Peyer's patch (tissue), 4 donors: ENCODE measurements at regions not wholly inside any gene's neighbourhood (a gene's known extent, or its start where the extent isn't known, plus 50 kb on each side); places are given as distances from the start of the nearest gene placed in this dataset.

Source experiments
- DNase-seq, 3 donors: peaks; one replicate each; pipeline ENCODE4 v3.0.0-alpha.2; 2017 to 2019
- H3K27ac ChIP-seq, 4 donors: fragments of 200-600 bp; sonication (generic); one replicate each; pipeline ENCODE4 v1.5.1; 2016 to 2019
- H3K27me3 ChIP-seq, 2 donors: fragments of 200-600 bp; sonication (generic); one replicate each; pipeline ENCODE4 v1.5.1; 2019
- H3K36me3 ChIP-seq, 3 donors: fragments of 200-600 bp; sonication (generic); one replicate each; pipeline ENCODE4 v1.5.1; 2016 to 2019
- H3K4me1 ChIP-seq, 4 donors: fragments of 200-600 bp; sonication (generic); one replicate each; pipeline ENCODE4 v1.5.1; 2016 to 2019
- H3K4me3 ChIP-seq, 4 donors: fragments of 200-600 bp; sonication (generic); 1 replicate in 3 of 4; 2 replicates in 1 of 4; pipeline ENCODE4 v1.5.1; 2016 to 2019; ENCODE audit warnings: mild to moderate bottlenecking in 1 of 4
- H3K9me3 ChIP-seq, 4 donors: fragments of 200-600 bp; sonication (generic); one replicate each; pipeline ENCODE4 v1.5.1; 2016 to 2019; ENCODE audit warnings: mild to moderate bottlenecking in 1 of 4
- POLR2A ChIP-seq, 2 donors: fragments of 450-650 bp; IDR thresholded peaks; one replicate each; pipeline ENCODE4 v1.5.1; 2017; ENCODE audit warnings: antibody characterized with exemption in 2 of 2, mild to moderate bottlenecking in 2 of 2, moderate library complexity in 2 of 2
- TF ChIP-seq, protein P1 (sequence below), 6 experiments: fragments of 450-650 bp in 4 of 6; fragments of 200-600 bp in 2 of 6; sonication (generic) in 1 of 6; IDR thresholded peaks; one replicate each; pipeline ENCODE4 v1.5.1; 2017 to 2019; ENCODE audit warnings: antibody characterized with exemption in 6 of 6, mild to moderate bottlenecking in 3 of 6, moderate library complexity in 1 of 6

DNA sequence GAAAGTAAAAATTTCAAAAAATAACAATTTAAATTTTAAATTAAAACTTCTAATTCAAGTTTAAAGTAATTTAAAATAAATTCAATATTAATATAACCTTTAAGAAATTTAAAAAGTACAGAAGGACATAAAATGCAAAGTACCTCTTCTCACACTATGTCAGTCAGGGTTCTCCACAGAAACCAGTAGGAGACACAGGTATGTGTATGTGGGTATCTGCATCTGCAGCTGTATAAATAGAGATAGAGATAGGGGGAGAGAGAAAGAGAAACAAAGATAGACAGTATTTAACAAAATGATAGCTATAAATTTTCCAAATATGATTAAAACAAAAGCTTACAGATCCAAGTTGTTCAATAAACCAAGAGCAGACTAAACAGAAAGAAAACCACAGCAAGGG, 190.8 kb downstream of the ERMARD start:
- TF ChIP-seq, protein P1, sequence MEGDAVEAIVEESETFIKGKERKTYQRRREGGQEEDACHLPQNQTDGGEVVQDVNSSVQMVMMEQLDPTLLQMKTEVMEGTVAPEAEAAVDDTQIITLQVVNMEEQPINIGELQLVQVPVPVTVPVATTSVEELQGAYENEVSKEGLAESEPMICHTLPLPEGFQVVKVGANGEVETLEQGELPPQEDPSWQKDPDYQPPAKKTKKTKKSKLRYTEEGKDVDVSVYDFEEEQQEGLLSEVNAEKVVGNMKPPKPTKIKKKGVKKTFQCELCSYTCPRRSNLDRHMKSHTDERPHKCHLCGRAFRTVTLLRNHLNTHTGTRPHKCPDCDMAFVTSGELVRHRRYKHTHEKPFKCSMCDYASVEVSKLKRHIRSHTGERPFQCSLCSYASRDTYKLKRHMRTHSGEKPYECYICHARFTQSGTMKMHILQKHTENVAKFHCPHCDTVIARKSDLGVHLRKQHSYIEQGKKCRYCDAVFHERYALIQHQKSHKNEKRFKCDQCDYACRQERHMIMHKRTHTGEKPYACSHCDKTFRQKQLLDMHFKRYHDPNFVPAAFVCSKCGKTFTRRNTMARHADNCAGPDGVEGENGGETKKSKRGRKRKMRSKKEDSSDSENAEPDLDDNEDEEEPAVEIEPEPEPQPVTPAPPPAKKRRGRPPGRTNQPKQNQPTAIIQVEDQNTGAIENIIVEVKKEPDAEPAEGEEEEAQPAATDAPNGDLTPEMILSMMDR (IDR thresholded peaks at IDR 0.05) = no peak
- no peak for TF ChIP-seq POLR2A (IDR thresholded peaks at IDR 0.05)
- no peaks in the 10 kb centered on the region for H3K4me1 ChIP-seq
- H3K27ac ChIP-seq = no peak overlapping the region
- no peaks in the 10 kb centered on the region for H3K27me3 ChIP-seq
- H3K9me3 ChIP-seq = peaks cover 0 to 6% (median 0%) of the 10 kb centered on the region in 4 donors
- no peak overlapping the region for H3K4me3 ChIP-seq
- no peak for DNase-seq
- H3K36me3 ChIP-seq = no peaks in the 10 kb centered on the region

DNA sequence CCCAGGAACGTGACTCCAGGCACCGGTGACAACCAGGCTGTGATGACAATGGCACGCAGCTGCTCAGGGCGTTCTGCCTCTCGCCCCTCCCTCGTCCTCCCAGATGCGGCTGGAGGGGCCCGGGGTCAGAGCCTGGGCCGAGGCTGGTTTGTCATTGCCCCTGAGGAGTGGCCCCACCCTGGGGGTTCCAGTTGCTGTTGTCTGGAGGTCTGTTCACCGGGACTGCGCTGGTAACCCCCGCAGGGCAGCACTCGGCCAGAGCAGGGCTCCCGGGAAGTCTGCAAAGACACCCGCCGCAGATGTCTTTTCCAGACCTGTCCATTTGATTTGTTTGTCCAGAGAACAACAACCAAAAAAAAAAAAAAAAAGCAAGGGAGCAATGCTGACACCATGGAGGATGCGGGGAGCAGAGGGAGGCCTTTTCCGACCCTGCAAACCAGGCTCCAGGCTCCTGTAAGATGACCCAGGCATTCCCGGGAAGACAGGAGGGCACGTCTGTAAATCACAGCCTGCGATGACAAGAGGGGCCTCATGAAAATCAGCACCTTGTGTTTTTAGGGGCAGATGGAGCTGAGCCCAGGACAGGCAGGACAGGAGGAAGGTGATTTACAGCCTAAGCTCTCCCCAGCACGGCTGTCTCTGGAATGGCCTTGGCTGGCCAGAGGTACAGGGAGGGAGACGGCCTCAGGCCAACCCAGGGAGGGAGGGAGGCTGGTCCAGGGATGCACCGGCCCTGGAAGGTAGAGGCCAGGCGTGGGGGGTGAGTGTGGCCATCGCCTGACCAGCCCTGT, 189.3 kb downstream of the ERMARD start:
- Histone ChIP-seq H3K27me3 (no peaks in the 10 kb centered on the region), H3K9me3 (peaks cover 0 to 6% (median 0%) of the 10 kb centered on the region in 4 donors), H3K27ac (no peak overlapping the region), H3K4me3 (no peak overlapping the region), H3K4me1 (no peaks in the 10 kb centered on the region), H3K36me3 (no peaks in the 10 kb centered on the region)
- TF ChIP-seq, protein P1 (IDR thresholded peaks at IDR 0.05) = no peak
- TF ChIP-seq POLR2A (IDR thresholded peaks at IDR 0.05) = no peak
- DNase-seq = no peak

DNA sequence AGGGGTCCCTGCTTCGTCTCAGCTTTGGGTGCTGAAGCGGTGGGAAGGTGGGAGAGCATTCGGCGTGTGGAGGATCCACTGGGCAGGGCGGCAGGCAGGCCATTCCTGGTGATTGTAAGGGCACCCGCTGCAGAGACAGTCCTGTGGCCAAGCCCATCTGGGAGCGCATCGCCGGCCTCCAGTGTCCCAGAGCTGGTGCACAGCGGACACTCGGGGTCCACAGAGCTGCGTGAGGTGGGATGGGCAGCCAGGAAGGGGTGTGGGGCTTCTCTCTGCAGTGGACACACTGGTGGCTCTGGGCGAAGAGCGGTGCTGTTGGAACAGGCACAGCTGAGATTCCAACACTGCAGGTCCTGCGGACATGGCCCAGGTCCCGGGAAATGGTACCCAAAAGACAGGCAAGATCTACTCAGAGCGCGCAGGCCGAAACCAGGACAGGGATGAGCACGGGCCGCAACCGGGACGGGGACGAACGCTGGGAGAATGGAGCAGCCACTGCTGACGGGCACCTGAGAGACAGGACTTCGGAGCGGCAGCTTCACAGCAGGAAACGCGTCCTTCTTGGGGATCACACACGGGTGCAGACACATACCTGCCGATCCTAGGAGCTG, 188.2 kb downstream of the ERMARD start:
- H3K27me3 ChIP-seq = no peaks in the 10 kb centered on the region
- TF ChIP-seq, protein P1 (IDR thresholded peaks at IDR 0.05) = no peak
- no peak for TF ChIP-seq POLR2A (IDR thresholded peaks at IDR 0.05)
- no peak overlapping the region for H3K4me3 ChIP-seq
- no peaks in the 10 kb centered on the region for H3K36me3 ChIP-seq
- no peak for DNase-seq
- no peak overlapping the region for H3K27ac ChIP-seq
- peaks cover 0 to 6% (median 0%) of the 10 kb centered on the region in 4 donors for H3K9me3 ChIP-seq
- H3K4me1 ChIP-seq = no peaks in the 10 kb centered on the region

DNA sequence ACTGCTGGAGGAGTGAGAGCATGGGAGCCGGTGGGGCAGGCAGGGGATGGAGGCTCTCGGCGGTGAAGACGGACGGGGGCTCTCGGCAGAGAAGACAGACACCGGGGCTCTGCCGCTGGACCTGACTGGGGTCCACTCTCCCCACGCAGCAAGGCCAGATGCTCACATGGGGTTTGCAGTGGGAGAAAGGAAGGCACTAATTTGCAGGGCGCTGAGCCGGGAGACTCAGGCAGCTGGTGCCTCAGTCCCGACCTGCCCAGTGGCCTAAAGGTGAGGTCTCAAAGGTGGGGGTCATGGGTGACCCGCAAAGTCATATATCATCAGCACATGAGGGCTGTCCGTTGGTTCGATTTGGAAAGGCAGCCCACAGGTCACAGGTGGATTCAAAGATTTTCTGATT, 187.3 kb downstream of the ERMARD start:
- DNase-seq = no peak
- TF ChIP-seq POLR2A (IDR thresholded peaks at IDR 0.05) = no peak
- TF ChIP-seq, protein P1 (IDR thresholded peaks at IDR 0.05) = no peak
- H3K4me3 ChIP-seq = no peak overlapping the region
- no peak overlapping the region for H3K27ac ChIP-seq
- H3K36me3 ChIP-seq = no peaks in the 10 kb centered on the region
- no peaks in the 10 kb centered on the region for H3K27me3 ChIP-seq
- H3K9me3 ChIP-seq = peaks cover 0 to 4% (median 0%) of the 10 kb centered on the region in 4 donors
- peaks cover 0 to 8% (median 0%) of the 10 kb centered on the region in 4 donors for H3K4me1 ChIP-seq

DNA sequence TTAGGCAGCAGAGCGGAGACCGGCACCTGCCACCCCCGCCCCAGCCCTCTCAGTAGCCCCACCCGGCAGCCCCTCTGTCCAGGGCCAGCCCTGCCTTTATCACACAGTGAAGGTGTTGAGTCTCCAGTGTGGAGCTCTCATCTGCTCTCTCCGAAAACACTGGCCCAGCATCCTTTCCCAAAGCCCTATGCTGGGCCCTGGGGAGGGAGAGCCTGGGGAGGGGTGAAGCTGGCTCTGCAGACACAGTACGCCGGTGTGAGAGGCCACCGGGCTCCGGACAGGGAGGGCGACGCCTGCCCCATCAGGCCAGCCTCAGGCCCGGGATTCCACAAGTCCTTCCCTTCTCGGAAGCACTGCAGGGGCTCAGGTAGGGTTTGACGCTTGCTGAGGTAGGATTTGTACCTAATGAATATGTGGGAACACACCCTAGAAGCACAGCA, 186.9 kb downstream of the ERMARD start:
- H3K4me1 ChIP-seq = peaks cover 0 to 8% (median 0%) of the 10 kb centered on the region in 4 donors
- H3K27ac ChIP-seq = no peak overlapping the region
- H3K36me3 ChIP-seq = no peaks in the 10 kb centered on the region
- H3K9me3 ChIP-seq = no peaks in the 10 kb centered on the region
- DNase-seq = no peak
- no peak overlapping the region for H3K4me3 ChIP-seq
- TF ChIP-seq POLR2A (IDR thresholded peaks at IDR 0.05) = no peak
- TF ChIP-seq, protein P1 (IDR thresholded peaks at IDR 0.05) = no peak
- no peaks in the 10 kb centered on the region for H3K27me3 ChIP-seq
